H9 (cell line): ENCODE measurements at regions not wholly inside any gene's neighbourhood (a gene's known extent, or its start where the extent isn't known, plus 50 kb on each side); places are given as distances from the start of the nearest gene placed in this dataset.

Experiments used
- DNase-seq: peaks from one replicate; pipeline ENCODE4 v3.0.0-alpha.2; 2017
- H2AFZ ChIP-seq: one replicate; pipeline ENCODE4 v1.6.1; 2013; ENCODE audit warnings: mild to moderate bottlenecking, low read length, control low read depth, moderate library complexity
- H2AK5ac ChIP-seq: 2 replicates; pipeline ENCODE4 v1.6.1; 2013; ENCODE audit warnings: low read length, control low read depth, mixed read lengths; ENCODE audit not compliant: insufficient read length
- H2BK120ac ChIP-seq: one replicate; pipeline ENCODE4 v1.6.1; 2013; ENCODE audit warnings: low read depth, mild to moderate bottlenecking, low read length, control low read depth, inconsistent platforms; ENCODE audit not compliant: poor library complexity, severe bottlenecking
- H2BK12ac ChIP-seq: 2 replicates; pipeline ENCODE4 v1.6.1; 2013; ENCODE audit warnings: low read length, control low read depth, mixed read lengths, low read depth; ENCODE audit not compliant: insufficient read length
- H2BK15ac ChIP-seq: 2 replicates; pipeline ENCODE4 v1.6.1; 2013; ENCODE audit warnings: low read depth, low read length, control low read depth
- H2BK20ac ChIP-seq: one replicate; pipeline ENCODE4 v1.6.1; 2013; ENCODE audit warnings: low read depth, mild to moderate bottlenecking, low read length, control low read depth, inconsistent platforms; ENCODE audit not compliant: poor library complexity, severe bottlenecking
- H2BK5ac ChIP-seq: 2 replicates; pipeline ENCODE4 v1.6.1; 2013; ENCODE audit warnings: low read length, control low read depth, mixed read lengths; ENCODE audit not compliant: insufficient read length
- H3K14ac ChIP-seq: 2 replicates; pipeline ENCODE4 v1.6.1; 2013; ENCODE audit warnings: low read length, control low read depth; ENCODE audit not compliant: insufficient read depth
- H3K18ac ChIP-seq: 2 replicates; pipeline ENCODE4 v1.6.1; 2013; ENCODE audit warnings: low read depth, mild to moderate bottlenecking, mixed read lengths, low read length, control low read depth; ENCODE audit not compliant: insufficient read length
- H3K23ac ChIP-seq: 2 replicates; pipeline ENCODE4 v1.6.1; 2013; ENCODE audit warnings: low read length, control low read depth, mixed read lengths, low read depth; ENCODE audit not compliant: insufficient read length
- H3K23me2 ChIP-seq: 2 replicates; pipeline ENCODE4 v1.6.1; 2013; ENCODE audit warnings: low read depth, mild to moderate bottlenecking, mixed read lengths, low read length, control low read depth; ENCODE audit not compliant: insufficient read length, poor library complexity, severe bottlenecking
- H3K27ac ChIP-seq: 2 replicates; pipeline ENCODE4 v1.5.1; 2013; ENCODE audit warnings: low read length, control low read depth, mixed read lengths, low read depth; ENCODE audit not compliant: insufficient read length
- H3K27me3 ChIP-seq: 2 replicates; pipeline ENCODE4 v1.6.1; 2013; ENCODE audit warnings: low read length, control low read depth, inconsistent platforms; ENCODE audit not compliant: insufficient read depth
- H3K4ac ChIP-seq: 2 replicates; pipeline ENCODE4 v1.6.1; 2013; ENCODE audit warnings: low read depth, mild to moderate bottlenecking, control low read depth, inconsistent platforms, low read length, moderate library complexity
- H3K4me1 ChIP-seq: 2 replicates; pipeline ENCODE4 v1.6.1; 2013; ENCODE audit warnings: low read length, control low read depth, inconsistent platforms; ENCODE audit not compliant: insufficient read depth
- H3K4me2 ChIP-seq: 2 replicates; pipeline ENCODE4 v1.6.1; 2013; ENCODE audit warnings: low read length, control low read depth, mixed read lengths; ENCODE audit not compliant: insufficient read length, insufficient read depth
- H3K56ac ChIP-seq: 2 replicates; pipeline ENCODE4 v1.6.1; 2013; ENCODE audit warnings: low read depth, mild to moderate bottlenecking, mixed read lengths, low read length, control low read depth; ENCODE audit not compliant: insufficient read length
- H3K79me1 ChIP-seq: 2 replicates; pipeline ENCODE4 v1.6.1; 2013; ENCODE audit warnings: low read depth, mild to moderate bottlenecking, moderate library complexity, low read length, control low read depth, inconsistent platforms; ENCODE audit not compliant: insufficient read depth, poor library complexity, severe bottlenecking
- H3K79me2 ChIP-seq: 2 replicates; pipeline ENCODE4 v1.6.1; 2013; ENCODE audit warnings: low read length, control low read depth, inconsistent platforms; ENCODE audit not compliant: insufficient read depth
- H3K9ac ChIP-seq: 2 replicates; pipeline ENCODE4 v1.6.1; 2013; ENCODE audit warnings: low read length, control low read depth, mixed read lengths; ENCODE audit not compliant: insufficient read length; ENCODE audit errors: extremely low read depth
- H3K9me3 ChIP-seq: one replicate; pipeline ENCODE4 v1.6.1; 2013; ENCODE audit warnings: low read depth, low read length, inconsistent platforms; ENCODE audit not compliant: control insufficient read depth
- H3T11ph ChIP-seq: one replicate; pipeline ENCODE4 v1.6.1; 2013; ENCODE audit warnings: mild to moderate bottlenecking, low read length, control low read depth, inconsistent platforms
- H4K20me1 ChIP-seq: one replicate; pipeline ENCODE4 v1.6.1; 2013; ENCODE audit not compliant: control insufficient read depth, insufficient read length, insufficient read depth
- H4K5ac ChIP-seq: 2 replicates; pipeline ENCODE4 v1.6.1; 2013; ENCODE audit warnings: low read depth, mild to moderate bottlenecking, mixed read lengths, low read length, control low read depth; ENCODE audit not compliant: insufficient read length
- H4K8ac ChIP-seq: replicated peaks from 2 replicates; pipeline ENCODE4 v1.6.1; 2013; ENCODE audit warnings: low read length, control low read depth, mixed read lengths, low read depth; ENCODE audit not compliant: insufficient read length
- H4K91ac ChIP-seq: 2 replicates; pipeline ENCODE4 v1.6.1; 2013; ENCODE audit warnings: low read depth, mild to moderate bottlenecking, moderate library complexity, mixed read lengths, low read length, control low read depth; ENCODE audit not compliant: insufficient read length
- H3K27ac Mint-ChIP-seq, 3 experiments: 2 replicates in 2 of 3; 3 replicates in 1 of 3; pipeline ENCODE4 v1.8.0; 2020 to 2021; ENCODE audit warnings: mixed read lengths in 3 of 3, mild to moderate bottlenecking in 1 of 3, moderate library complexity in 1 of 3
- H3K27me3 Mint-ChIP-seq: 2 replicates; pipeline ENCODE4 v1.8.0; 2021; ENCODE audit warnings: low read depth, mild to moderate bottlenecking, moderate library complexity, mixed read lengths
- H3K36me3 Mint-ChIP-seq, 3 experiments: 2 replicates in 2 of 3; 3 replicates in 1 of 3; pipeline ENCODE4 v1.8.0; 2020 to 2021; ENCODE audit warnings: low read depth in 3 of 3, mixed read lengths in 3 of 3; ENCODE audit not compliant: insufficient read depth in 1 of 3
- H3K4me1 Mint-ChIP-seq, 2 experiments: 2 replicates each; pipeline ENCODE4 v1.8.0; 2020; ENCODE audit warnings: mixed read lengths in 2 of 2
- H3K4me3 Mint-ChIP-seq, 2 experiments: 2 replicates in 1 of 2; 3 replicates in 1 of 2; pipeline ENCODE4 v1.8.0; 2020 to 2021; ENCODE audit warnings: mild to moderate bottlenecking in 2 of 2, mixed read lengths in 2 of 2, moderate library complexity in 1 of 2
- H3K9me3 Mint-ChIP-seq, 2 experiments: 2 replicates in 1 of 2; 3 replicates in 1 of 2; pipeline ENCODE4 v1.8.0; 2020; ENCODE audit warnings: mild to moderate bottlenecking in 2 of 2, mixed read lengths in 2 of 2, moderate library complexity in 1 of 2
- CTCF ChIP-seq: fragments of 200-600 bp; sonication (generic); conservative IDR thresholded peaks from 3 replicates; pipeline ENCODE4 v1.8.0; 2021; ENCODE audit warnings: antibody characterized with exemption, mild to moderate bottlenecking
- WGBS: extraction: QIAGEN DNeasy Blood & Tissue Kit; methylation state at CpG from one replicate; pipeline ENCODE4 v1.1.7; 2013; ENCODE audit warnings: missing lambda C conversion rate, low lambda C conversion rate, mixed read lengths; ENCODE audit not compliant: insufficient read length; ENCODE audit errors: extremely low coverage; 5-methylcytosine and 5-hydroxymethylcytosine counted together

- Histone ChIP-seq H4K91ac (no peak overlapping the region), H2BK15ac (no peak overlapping the region), H3K9me3 (no peaks in the 10 kb centered on the region), H3K27me3 (no peaks in the 10 kb centered on the region), H2BK5ac (no peak overlapping the region), H3K18ac (no peak overlapping the region), H2BK20ac (no peak overlapping the region), H3K9ac (no peak overlapping the region), H2BK120ac (no peak overlapping the region), H3T11ph (no peak overlapping the region), H3K14ac (no peak overlapping the region), H3K79me2 (no peaks in the 10 kb centered on the region), H3K27ac (no peak overlapping the region), H3K56ac (no peak overlapping the region), H3K23ac (no peak overlapping the region), H2BK12ac (no peak overlapping the region), H3K4me1 (no peaks in the 10 kb centered on the region), H3K4ac (no peak overlapping the region), H4K5ac (no peak overlapping the region), H4K20me1 (no peaks in the 10 kb centered on the region), H2AK5ac (no peak overlapping the region), H4K8ac (no peak overlapping the region), H3K23me2 (no peaks in the 10 kb centered on the region), H2AFZ (no peak overlapping the region), H3K79me1 (no peaks in the 10 kb centered on the region), H3K4me2 (no peak overlapping the region)
- Mint-ChIP-seq H3K27ac (no peak overlapping the region), H3K36me3 (no peaks in the 10 kb centered on the region; a peak in 1 of 7 replicates), H3K27me3 (no peaks in the 10 kb centered on the region), H3K4me1 (no peaks in the 10 kb centered on the region), H3K4me3 (no peak overlapping the region), H3K9me3 (no peaks in the 10 kb centered on the region)
- DNase-seq, result no peak
- no peak for TF ChIP-seq CTCF
- no CpG with 5 or more reads among the region's 5 CpGs for WGBS
These were observed 864.0 kb downstream of the PLA2G4A start for GRCh38 chr1:187692799-187693198.
